ENCODE measurements at regions not wholly inside any gene's neighbourhood (a gene's known extent, or its start where the extent isn't known, plus 50 kb on each side); places are given as distances from the start of the nearest gene placed in this dataset.
"Not testable (repeated sequence)": the region's sequence is repeated elsewhere in the genome, so short reads cannot be mapped to it uniquely, and the experiment has no call there.

GRCh38 chr20:53810661-53811355 lies 217.2 kb upstream of the ZNF217 start:
- Histone ChIP-seq H3K4me1 (ENCODE audit: control extremely low read depth in 1 of 4, control insufficient read depth in 4 of 4, insufficient read depth in 4 of 4, low read length in 3 of 4) (no peaks in the 10 kb centered on the region), H3K36me3 (ENCODE audit: control insufficient read depth in 4 of 4, insufficient read depth in 4 of 4, low read length in 3 of 4) (no peaks in the 10 kb centered on the region), H3K4me3 (ENCODE audit: control insufficient read depth in 1 of 7, extremely low read depth in 1 of 7, insufficient read depth in 4 of 7, low read depth in 2 of 7, low read length in 6 of 7) (no peak overlapping the region), H3K27me3 (replicated peaks in 2 of 5; ENCODE audit: control insufficient read depth in 4 of 5, insufficient read depth in 5 of 5, low read length in 4 of 5) (no peaks in the 10 kb centered on the region), H3K27ac (ENCODE audit: insufficient read depth in 1 of 2, low read depth in 1 of 2, low read length in 2 of 2, poor library complexity in 1 of 2, severe bottlenecking in 2 of 2) (no peak overlapping the region), H3K9me3 (ENCODE audit: control extremely low read depth in 1 of 5, control insufficient read depth in 4 of 5, insufficient read depth in 2 of 5, low read depth in 1 of 5, low read length in 4 of 5) (no peaks in the 10 kb centered on the region)
- ChIA-PET CTCF (no interaction called here), POLR2A (no interaction called here)
- WGBS (ENCODE audit: insufficient coverage) = 98% methylated on average over 6 of the region's 6 CpGs
- DNase-seq = no peak

GRCh38 chr20:53809728-53810365 lies 216.2 kb upstream of the ZNF217 start:
- Histone ChIP-seq H3K9me3 (ENCODE audit: control extremely low read depth in 1 of 5, control insufficient read depth in 4 of 5, insufficient read depth in 2 of 5, low read depth in 1 of 5, low read length in 4 of 5) (no peaks in the 10 kb centered on the region), H3K27me3 (replicated peaks in 2 of 5; ENCODE audit: control insufficient read depth in 4 of 5, insufficient read depth in 5 of 5, low read length in 4 of 5) (no peaks in the 10 kb centered on the region), H3K27ac (ENCODE audit: insufficient read depth in 1 of 2, low read depth in 1 of 2, low read length in 2 of 2, poor library complexity in 1 of 2, severe bottlenecking in 2 of 2) (no peak overlapping the region), H3K4me1 (ENCODE audit: control extremely low read depth in 1 of 4, control insufficient read depth in 4 of 4, insufficient read depth in 4 of 4, low read length in 3 of 4) (no peaks in the 10 kb centered on the region), H3K4me3 (ENCODE audit: control insufficient read depth in 1 of 7, extremely low read depth in 1 of 7, insufficient read depth in 4 of 7, low read depth in 2 of 7, low read length in 6 of 7) (no peak overlapping the region), H3K36me3 (ENCODE audit: control insufficient read depth in 4 of 4, insufficient read depth in 4 of 4, low read length in 3 of 4) (no peaks in the 10 kb centered on the region)
- POLR2A ChIA-PET = interaction anchor here (0.7 kb wide), 1 partner anchor 186 kb away, joined by 3 read pairs; no protein-coding TSS in a partner anchor
- WGBS (ENCODE audit: insufficient coverage) = no CpG with 5 or more reads among the region's 2 CpGs
- CTCF ChIA-PET = no interaction called here
- no peak for DNase-seq

GRCh38 chr20:53809217-53809616 lies 215.6 kb upstream of the ZNF217 start:
- Histone ChIP-seq H3K9me3 (ENCODE audit: control extremely low read depth in 1 of 5, control insufficient read depth in 4 of 5, insufficient read depth in 2 of 5, low read depth in 1 of 5, low read length in 4 of 5) (no peaks in the 10 kb centered on the region), H3K4me1 (ENCODE audit: control extremely low read depth in 1 of 4, control insufficient read depth in 4 of 4, insufficient read depth in 4 of 4, low read length in 3 of 4) (no peaks in the 10 kb centered on the region), H3K36me3 (ENCODE audit: control insufficient read depth in 4 of 4, insufficient read depth in 4 of 4, low read length in 3 of 4) (no peaks in the 10 kb centered on the region), H3K4me3 (ENCODE audit: control insufficient read depth in 1 of 7, extremely low read depth in 1 of 7, insufficient read depth in 4 of 7, low read depth in 2 of 7, low read length in 6 of 7) (no peak overlapping the region), H3K27me3 (replicated peaks in 2 of 5; ENCODE audit: control insufficient read depth in 4 of 5, insufficient read depth in 5 of 5, low read length in 4 of 5) (no peaks in the 10 kb centered on the region), H3K27ac (ENCODE audit: insufficient read depth in 1 of 2, low read depth in 1 of 2, low read length in 2 of 2, poor library complexity in 1 of 2, severe bottlenecking in 2 of 2) (no peak overlapping the region)
- POLR2A ChIA-PET = no interaction called here
- CTCF ChIA-PET = no interaction called here
- no peak for DNase-seq
- 100% methylated on average over 2 of the region's 2 CpGs for WGBS (ENCODE audit: insufficient coverage)

- POLR2A ChIA-PET = no interaction called here
- Histone ChIP-seq H3K27me3 (replicated peaks in 2 of 5; ENCODE audit: control insufficient read depth in 4 of 5, insufficient read depth in 5 of 5, low read length in 4 of 5) (no peaks in the 10 kb centered on the region), H3K4me1 (ENCODE audit: control extremely low read depth in 1 of 4, control insufficient read depth in 4 of 4, insufficient read depth in 4 of 4, low read length in 3 of 4) (no peaks in the 10 kb centered on the region), H3K9me3 (ENCODE audit: control extremely low read depth in 1 of 5, control insufficient read depth in 4 of 5, insufficient read depth in 2 of 5, low read depth in 1 of 5, low read length in 4 of 5) (no peaks in the 10 kb centered on the region), H3K4me3 (ENCODE audit: control insufficient read depth in 1 of 7, extremely low read depth in 1 of 7, insufficient read depth in 4 of 7, low read depth in 2 of 7, low read length in 6 of 7) (no peak overlapping the region), H3K36me3 (ENCODE audit: control insufficient read depth in 4 of 4, insufficient read depth in 4 of 4, low read length in 3 of 4) (no peaks in the 10 kb centered on the region), H3K27ac (ENCODE audit: insufficient read depth in 1 of 2, low read depth in 1 of 2, low read length in 2 of 2, poor library complexity in 1 of 2, severe bottlenecking in 2 of 2) (no peak overlapping the region)
- CTCF ChIA-PET = no interaction called here
- WGBS (ENCODE audit: insufficient coverage) = 100% methylated on average over 1 of the region's 3 CpGs
- DNase-seq = no peak
These were observed 215.1 kb upstream of the ZNF217 start for GRCh38 chr20:53808733-53809132.

GRCh38 chr20:53808302-53808701 lies 214.7 kb upstream of the ZNF217 start:
- WGBS (ENCODE audit: insufficient coverage) = 94% methylated on average over 10 of the region's 10 CpGs
- H3K9me3 ChIP-seq (ENCODE audit: control extremely low read depth in 1 of 5, control insufficient read depth in 4 of 5, insufficient read depth in 2 of 5, low read depth in 1 of 5, low read length in 4 of 5); POLR2A ChIA-PET; H3K27me3 ChIP-seq (replicated peaks in 2 of 5; ENCODE audit: control insufficient read depth in 4 of 5, insufficient read depth in 5 of 5, low read length in 4 of 5); DNase-seq; H3K36me3 ChIP-seq (ENCODE audit: control insufficient read depth in 4 of 4, insufficient read depth in 4 of 4, low read length in 3 of 4); H3K4me3 ChIP-seq (ENCODE audit: control insufficient read depth in 1 of 7, extremely low read depth in 1 of 7, insufficient read depth in 4 of 7, low read depth in 2 of 7, low read length in 6 of 7); H3K27ac ChIP-seq (ENCODE audit: insufficient read depth in 1 of 2, low read depth in 1 of 2, low read length in 2 of 2, poor library complexity in 1 of 2, severe bottlenecking in 2 of 2); CTCF ChIA-PET; H3K4me1 ChIP-seq (ENCODE audit: control extremely low read depth in 1 of 4, control insufficient read depth in 4 of 4, insufficient read depth in 4 of 4, low read length in 3 of 4): not testable (repeated sequence)

- POLR2A ChIA-PET = interaction anchor here (0.6 to 0.7 kb wide), 2 partner anchors 24 to 68 kb away, joined by 3 read pairs; no protein-coding TSS in a partner anchor
- Histone ChIP-seq H3K36me3 (ENCODE audit: control insufficient read depth in 4 of 4, insufficient read depth in 4 of 4, low read length in 3 of 4) (no peaks in the 10 kb centered on the region), H3K27me3 (replicated peaks in 2 of 5; ENCODE audit: control insufficient read depth in 4 of 5, insufficient read depth in 5 of 5, low read length in 4 of 5) (no peaks in the 10 kb centered on the region), H3K9me3 (ENCODE audit: control extremely low read depth in 1 of 5, control insufficient read depth in 4 of 5, insufficient read depth in 2 of 5, low read depth in 1 of 5, low read length in 4 of 5) (no peaks in the 10 kb centered on the region), H3K4me3 (ENCODE audit: control insufficient read depth in 1 of 7, extremely low read depth in 1 of 7, insufficient read depth in 4 of 7, low read depth in 2 of 7, low read length in 6 of 7) (no peak overlapping the region), H3K4me1 (ENCODE audit: control extremely low read depth in 1 of 4, control insufficient read depth in 4 of 4, insufficient read depth in 4 of 4, low read length in 3 of 4) (no peaks in the 10 kb centered on the region), H3K27ac (ENCODE audit: insufficient read depth in 1 of 2, low read depth in 1 of 2, low read length in 2 of 2, poor library complexity in 1 of 2, severe bottlenecking in 2 of 2) (no peak overlapping the region)
- 97% methylated on average over 5 of the region's 6 CpGs for WGBS (ENCODE audit: insufficient coverage)
- CTCF ChIA-PET = interaction anchor here (1.0 kb wide), 2 partner anchors 18 to 48 kb away, joined by 3 read pairs; no protein-coding TSS in a partner anchor
- no peak for DNase-seq
These were observed 213.2 kb upstream of the ZNF217 start for GRCh38 chr20:53806683-53807401.

GRCh38 chr20:53805895-53806384 lies 212.3 kb upstream of the ZNF217 start:
- no peak overlapping the region for H3K27ac ChIP-seq (ENCODE audit: insufficient read depth in 1 of 2, low read depth in 1 of 2, low read length in 2 of 2, poor library complexity in 1 of 2, severe bottlenecking in 2 of 2)
- 100% methylated on average over 1 of the region's 5 CpGs for WGBS (ENCODE audit: insufficient coverage)
- H3K36me3 ChIP-seq (ENCODE audit: control insufficient read depth in 4 of 4, insufficient read depth in 4 of 4, low read length in 3 of 4) = no peaks in the 10 kb centered on the region
- H3K9me3 ChIP-seq (ENCODE audit: control extremely low read depth in 1 of 5, control insufficient read depth in 4 of 5, insufficient read depth in 2 of 5, low read depth in 1 of 5, low read length in 4 of 5) = no peaks in the 10 kb centered on the region
- no peak for DNase-seq
- no peak overlapping the region for H3K4me3 ChIP-seq (ENCODE audit: control insufficient read depth in 1 of 7, extremely low read depth in 1 of 7, insufficient read depth in 4 of 7, low read depth in 2 of 7, low read length in 6 of 7)
- no peaks in the 10 kb centered on the region for H3K4me1 ChIP-seq (ENCODE audit: control extremely low read depth in 1 of 4, control insufficient read depth in 4 of 4, insufficient read depth in 4 of 4, low read length in 3 of 4)
- CTCF ChIA-PET = no interaction called here
- H3K27me3 ChIP-seq (replicated peaks in 2 of 5; ENCODE audit: control insufficient read depth in 4 of 5, insufficient read depth in 5 of 5, low read length in 4 of 5) = no peaks in the 10 kb centered on the region
- POLR2A ChIA-PET = interaction anchor here (0.6 kb wide), 1 partner anchor 67 kb away, joined by 3 read pairs; no protein-coding TSS in a partner anchor
